ENCODE measurements at regions not wholly inside any gene's neighbourhood (a gene's known extent, or its start where the extent isn't known, plus 50 kb on each side); places are given as distances from the start of the nearest gene placed in this dataset.

DNA sequence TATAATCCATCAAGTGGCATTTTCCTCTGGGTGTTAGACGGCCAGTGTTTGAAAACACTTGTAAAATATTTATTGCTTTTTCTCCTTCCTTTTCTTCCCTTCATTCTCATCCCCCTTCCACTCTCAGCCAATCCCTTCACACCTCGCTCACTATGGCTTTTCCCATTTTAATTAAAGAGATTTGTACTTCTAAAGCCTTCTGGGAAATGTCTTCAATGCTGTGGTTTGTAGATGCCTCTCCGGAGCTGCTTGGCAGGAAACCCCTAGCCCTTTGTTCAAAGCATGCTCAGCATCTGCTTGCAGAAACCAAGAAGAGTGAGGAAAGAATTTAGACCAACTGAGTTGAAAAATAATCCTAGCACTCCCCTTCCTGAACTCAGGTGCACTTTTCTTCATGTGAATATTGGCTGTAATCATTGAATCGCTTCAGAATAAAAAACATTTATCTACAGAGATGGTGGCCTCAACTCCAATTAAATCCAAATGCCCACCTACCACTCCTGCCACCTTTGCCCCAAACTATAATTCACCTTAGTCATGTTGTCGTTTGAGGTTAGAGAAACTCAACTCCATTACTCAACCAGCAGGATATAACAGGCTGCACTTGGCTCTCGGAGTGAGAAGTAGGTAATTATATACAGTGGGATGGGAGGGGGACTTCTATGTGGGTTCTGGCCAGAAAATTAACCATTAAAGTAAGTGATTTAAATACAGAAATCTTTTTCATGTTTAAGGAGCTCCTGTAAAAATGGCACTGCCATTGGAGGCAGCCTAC lies 659.4 kb upstream of the CAMK1G start:
- DNase-seq = no peak
- H3K9me3 ChIP-seq (replicated peaks) = no peaks in the 10 kb centered on the region
- H3K4me1 ChIP-seq = peaks cover 11% of the 10 kb centered on the region
- no peaks in the 10 kb centered on the region for H3K27me3 ChIP-seq
- no peak overlapping the region for H3K4me3 ChIP-seq
- no peak overlapping the region for H3K27ac ChIP-seq
- H3K36me3 ChIP-seq = no peaks in the 10 kb centered on the region

DNA sequence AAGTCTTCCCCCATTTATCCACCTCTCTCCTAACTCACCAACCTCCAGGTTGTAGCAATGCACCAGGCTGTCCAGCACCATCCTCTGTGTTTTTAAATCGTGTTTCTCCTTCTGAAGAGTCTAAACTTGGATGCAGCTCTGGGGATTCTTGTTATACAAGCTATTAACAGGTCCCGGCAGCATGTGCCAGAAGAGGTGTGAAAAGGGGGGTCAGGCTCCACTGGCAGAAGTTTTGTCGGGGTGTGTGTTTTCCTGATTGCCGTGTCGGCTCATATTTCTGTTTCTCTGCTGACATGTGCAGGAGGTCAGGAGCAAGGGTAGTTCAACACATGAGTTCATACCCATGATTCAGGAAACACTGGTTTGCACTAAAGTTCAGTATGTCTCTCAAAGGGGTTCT lies 658.6 kb upstream of the CAMK1G start:
- H3K36me3 ChIP-seq = no peaks in the 10 kb centered on the region
- H3K4me3 ChIP-seq = no peak overlapping the region
- H3K4me1 ChIP-seq = peaks cover 14% of the 10 kb centered on the region
- no peak overlapping the region for H3K27ac ChIP-seq
- H3K27me3 ChIP-seq = no peaks in the 10 kb centered on the region
- DNase-seq = peak; percentile 26 to 42
- H3K9me3 ChIP-seq (replicated peaks) = no peaks in the 10 kb centered on the region

DNA sequence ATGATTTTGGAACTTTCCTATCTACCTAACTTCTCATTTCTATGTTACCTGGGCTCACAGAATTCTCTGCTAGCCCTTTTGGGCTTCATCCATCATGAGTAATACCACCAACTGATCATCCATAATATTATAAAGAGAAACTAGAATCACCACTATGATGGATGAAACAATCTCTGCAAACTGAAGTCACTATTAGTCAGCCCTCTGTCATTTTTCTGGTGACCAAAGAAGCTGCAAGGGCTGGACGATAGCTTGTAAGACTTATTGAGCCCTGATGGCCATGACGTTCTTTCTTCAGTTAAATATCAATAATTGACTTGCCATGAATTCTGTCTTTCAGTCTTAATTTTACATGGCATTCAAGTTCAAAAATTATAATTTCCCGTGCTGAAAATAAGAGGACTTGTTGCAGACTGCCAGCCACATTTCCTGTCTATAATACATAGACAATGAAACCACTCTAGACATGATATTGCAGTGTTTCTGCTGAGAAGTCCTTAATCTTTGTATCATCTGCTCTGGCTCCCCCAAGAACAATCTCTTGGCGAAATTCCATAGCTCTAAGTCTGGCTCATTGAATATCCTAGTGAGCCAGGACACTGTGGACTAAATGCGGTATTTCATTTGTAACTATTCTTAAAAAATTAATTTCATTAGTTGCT lies 655.0 kb upstream of the CAMK1G start:
- Histone ChIP-seq H3K4me1 (peaks cover 14% of the 10 kb centered on the region), H3K27ac (no peak overlapping the region)
- peak in 1 of 2 experiments; percentile 34 for DNase-seq

DNA sequence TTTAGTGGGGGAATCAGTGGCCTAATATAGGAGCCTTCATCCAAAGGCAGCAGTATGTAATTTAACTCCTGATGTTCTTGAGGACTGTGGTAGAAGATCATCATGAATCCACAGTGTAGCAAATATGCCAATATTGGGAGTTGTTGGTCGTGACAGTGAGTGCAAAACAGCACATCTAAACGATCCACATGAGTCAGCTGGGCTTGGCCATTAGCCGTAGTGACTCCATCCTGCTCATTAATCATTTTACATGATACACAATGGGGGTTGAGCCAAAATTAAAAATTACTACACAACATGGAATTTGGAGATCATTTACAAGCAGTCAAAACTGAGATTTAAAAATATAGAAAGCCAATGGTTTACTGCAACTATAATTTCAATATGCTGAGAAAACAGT lies 653.9 kb upstream of the CAMK1G start:
- Histone ChIP-seq H3K4me1 (peaks cover 14% of the 10 kb centered on the region), H3K27ac (no peak overlapping the region), H3K36me3 (no peaks in the 10 kb centered on the region), H3K4me3 (no peak overlapping the region), H3K9me3 (replicated peaks) (no peaks in the 10 kb centered on the region), H3K27me3 (no peaks in the 10 kb centered on the region)
- DNase-seq = no peak

More for the DNA sequence above, 655.0 kb upstream of the CAMK1G start:
- H3K36me3 ChIP-seq = no peaks in the 10 kb centered on the region
- H3K4me3 ChIP-seq = no peak overlapping the region
- H3K9me3 ChIP-seq (replicated peaks) = no peaks in the 10 kb centered on the region
- H3K27me3 ChIP-seq = no peaks in the 10 kb centered on the region

DNA sequence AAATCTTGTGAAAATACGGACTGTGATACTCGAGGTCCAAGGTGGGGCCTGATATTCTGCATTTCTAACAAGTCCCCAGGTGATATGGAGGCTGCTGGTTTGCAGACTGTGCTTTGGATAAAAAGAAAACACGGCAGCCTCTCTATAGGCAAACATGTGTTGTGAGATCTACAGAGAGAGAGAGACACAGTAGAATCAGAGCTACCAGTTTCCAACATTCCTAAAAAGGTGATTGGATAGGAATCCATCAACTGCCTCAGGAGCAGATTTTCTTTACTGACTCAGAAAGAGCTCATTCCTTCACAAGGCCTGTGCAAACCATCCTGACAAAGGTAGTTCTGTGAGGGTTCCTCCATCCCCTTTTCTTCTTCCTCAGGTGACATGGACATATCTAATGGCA lies 651.6 kb upstream of the CAMK1G start:
- Histone ChIP-seq H3K27ac (no peak overlapping the region), H3K36me3 (no peaks in the 10 kb centered on the region), H3K4me1 (peaks cover 12% of the 10 kb centered on the region), H3K9me3 (replicated peaks) (no peaks in the 10 kb centered on the region), H3K4me3 (no peak overlapping the region), H3K27me3 (no peaks in the 10 kb centered on the region)
- DNase-seq = no peak

DNA sequence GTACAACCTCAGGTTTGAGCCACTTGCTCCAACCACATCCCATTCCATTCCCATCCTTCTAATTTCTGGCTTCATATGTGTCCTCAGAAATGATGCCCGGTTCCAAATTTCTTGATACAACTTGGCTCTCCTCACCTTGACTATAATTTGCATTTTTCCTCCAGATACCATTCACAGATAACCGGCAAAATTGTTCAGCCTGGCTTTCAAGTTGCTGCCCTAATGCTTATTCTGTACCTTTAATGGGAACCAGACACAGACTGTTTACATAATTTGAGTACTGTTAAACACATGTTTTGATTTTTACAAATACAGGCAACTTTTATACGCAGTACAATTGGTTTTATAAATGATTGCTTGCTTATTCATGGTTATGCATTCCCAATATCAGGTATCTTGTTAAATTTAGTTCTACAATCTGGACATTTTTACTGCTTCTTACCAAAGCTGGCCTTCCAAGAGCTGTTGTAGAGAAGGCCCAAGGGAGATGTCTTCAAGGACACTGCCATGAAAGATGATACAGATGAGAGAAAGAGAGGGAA lies 649.5 kb upstream of the CAMK1G start:
- Histone ChIP-seq H3K36me3 (no peaks in the 10 kb centered on the region), H3K4me1 (peaks cover 14% of the 10 kb centered on the region), H3K9me3 (replicated peaks) (no peaks in the 10 kb centered on the region), H3K27me3 (no peaks in the 10 kb centered on the region), H3K4me3 (no peak overlapping the region), H3K27ac (no peak overlapping the region)
- no peak for DNase-seq

DNA sequence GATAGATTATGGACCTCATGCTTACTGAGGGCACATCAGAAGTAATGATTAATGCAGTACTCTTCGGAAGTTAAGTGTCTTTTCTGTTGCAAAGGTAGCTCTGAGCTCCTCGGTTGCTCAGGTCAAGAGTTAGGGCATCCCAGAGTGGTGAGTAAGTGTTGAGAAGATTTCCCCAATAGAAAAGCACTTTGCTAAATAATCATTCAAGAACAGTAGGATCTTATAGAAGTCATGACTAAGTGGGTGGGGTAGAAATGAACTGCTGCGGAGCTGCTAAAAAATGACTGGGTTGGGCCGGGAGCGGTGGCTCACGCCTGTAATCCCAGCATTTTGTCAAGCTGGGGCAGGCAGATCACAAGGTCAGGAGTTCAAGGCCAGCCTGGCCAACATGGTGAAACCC lies 648.6 kb upstream of the CAMK1G start:
- Histone ChIP-seq H3K4me3 (no peak overlapping the region), H3K4me1 (peaks cover 16% of the 10 kb centered on the region), H3K36me3 (no peaks in the 10 kb centered on the region), H3K27me3 (no peaks in the 10 kb centered on the region), H3K9me3 (replicated peaks) (no peaks in the 10 kb centered on the region), H3K27ac (no peak overlapping the region)
- no peak for DNase-seq

DNA sequence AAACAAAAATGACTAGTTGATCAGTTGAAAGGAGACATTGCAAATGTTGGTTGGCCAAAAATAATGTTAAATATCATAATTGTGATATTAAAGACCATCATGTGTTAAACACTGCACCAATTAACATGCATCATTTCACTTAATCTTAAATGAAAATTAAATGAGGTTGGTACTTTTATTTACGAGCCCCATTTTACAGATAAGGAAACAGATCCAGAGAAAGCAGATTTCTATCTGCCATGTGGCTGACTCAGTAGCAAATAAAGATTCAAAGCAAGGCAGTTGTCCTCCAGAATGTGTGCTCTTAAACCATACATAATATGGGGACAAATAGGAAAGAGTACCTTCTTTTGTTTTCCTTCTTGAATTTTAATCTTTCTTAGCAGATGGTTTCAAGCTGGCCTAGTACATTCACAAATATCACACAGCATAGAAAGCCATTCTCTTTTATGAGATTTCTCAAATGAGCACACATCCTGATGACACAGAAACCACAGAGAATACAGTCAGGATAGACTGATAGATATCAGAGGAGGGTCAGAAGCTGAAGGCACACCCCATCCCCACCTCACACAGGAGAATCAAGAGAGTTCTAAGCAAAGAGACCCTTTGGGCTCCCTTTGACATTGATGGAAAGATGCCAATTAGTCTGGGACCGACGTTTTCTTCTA lies 647.9 kb upstream of the CAMK1G start:
- DNase-seq = no peak
- no peaks in the 10 kb centered on the region for H3K36me3 ChIP-seq
- H3K27me3 ChIP-seq = no peaks in the 10 kb centered on the region
- H3K4me1 ChIP-seq = peaks cover 16% of the 10 kb centered on the region
- no peak overlapping the region for H3K4me3 ChIP-seq
- H3K9me3 ChIP-seq (replicated peaks) = no peaks in the 10 kb centered on the region
- H3K27ac ChIP-seq = no peak overlapping the region

DNA sequence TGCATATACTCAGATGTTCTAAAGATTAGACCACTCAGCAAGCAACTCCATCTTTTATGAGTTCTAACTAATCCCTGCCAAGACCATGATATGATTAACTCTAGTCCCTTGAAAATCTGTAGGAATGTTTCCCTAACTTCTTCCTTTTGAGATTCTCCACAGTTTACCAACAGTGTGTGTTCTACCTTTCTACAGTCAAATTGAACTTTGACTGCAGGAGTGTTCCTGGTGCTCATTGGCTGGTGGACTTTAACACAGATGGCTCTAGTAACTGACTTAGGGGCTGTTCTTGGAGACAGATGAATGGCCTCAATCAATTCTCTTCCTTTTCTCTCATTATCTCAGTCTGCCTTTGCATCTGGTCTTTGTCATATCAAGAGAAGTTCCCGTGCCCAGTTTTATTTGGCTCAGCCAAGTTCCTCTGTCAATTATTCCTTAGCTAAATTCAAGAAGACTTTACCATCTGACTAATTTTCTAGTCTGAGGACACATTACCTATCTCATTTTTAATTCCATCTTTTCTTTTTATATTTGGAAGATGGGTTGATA lies 643.9 kb upstream of the CAMK1G start:
- Histone ChIP-seq H3K9me3 (replicated peaks) (no peaks in the 10 kb centered on the region), H3K27me3 (no peaks in the 10 kb centered on the region), H3K4me1 (peaks cover 16% of the 10 kb centered on the region), H3K36me3 (no peaks in the 10 kb centered on the region), H3K4me3 (no peak overlapping the region), H3K27ac (peak overlapping the region; percentile 12; the same call in 1 of the 2 replicates)
- DNase-seq = no peak

DNA sequence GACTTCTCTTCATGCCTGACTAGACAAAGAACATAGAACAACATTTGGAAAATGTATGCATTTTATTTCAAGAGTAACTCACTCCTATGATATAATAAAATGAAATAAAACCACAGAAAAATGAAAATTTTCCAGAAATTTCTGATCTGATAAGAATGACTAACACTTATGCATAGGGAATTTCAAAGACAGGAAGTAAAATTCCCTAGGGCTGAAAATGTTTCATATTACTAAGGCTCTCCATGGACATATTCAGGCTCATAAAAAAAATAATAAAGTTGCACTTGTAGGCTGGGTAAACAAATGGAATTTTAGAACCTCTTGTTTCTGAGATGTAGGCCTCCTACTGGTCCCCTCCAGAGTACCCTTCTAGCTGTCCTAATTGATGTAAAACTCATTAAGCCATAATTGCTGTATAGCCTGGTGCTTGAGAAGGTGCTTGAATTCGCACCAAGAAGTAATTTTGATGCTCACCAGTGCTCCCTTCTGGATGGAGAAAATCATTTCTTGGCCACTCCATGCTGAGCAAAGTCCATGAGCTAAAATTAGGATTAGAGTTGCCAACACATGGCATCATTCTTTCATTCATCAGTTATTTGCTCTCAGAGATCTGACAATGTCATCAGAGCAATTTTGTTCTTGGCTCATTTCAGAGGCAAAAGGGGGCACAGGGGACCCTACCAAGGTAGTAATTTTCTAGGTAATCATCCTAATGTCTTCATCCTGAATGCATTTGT lies 641.0 kb upstream of the CAMK1G start:
- Histone ChIP-seq H3K4me1 (peaks cover 21% of the 10 kb centered on the region), H3K36me3 (no peaks in the 10 kb centered on the region), H3K9me3 (replicated peaks) (no peaks in the 10 kb centered on the region), H3K27ac (no peak overlapping the region), H3K27me3 (no peaks in the 10 kb centered on the region), H3K4me3 (no peak overlapping the region)
- DNase-seq = no peak

DNA sequence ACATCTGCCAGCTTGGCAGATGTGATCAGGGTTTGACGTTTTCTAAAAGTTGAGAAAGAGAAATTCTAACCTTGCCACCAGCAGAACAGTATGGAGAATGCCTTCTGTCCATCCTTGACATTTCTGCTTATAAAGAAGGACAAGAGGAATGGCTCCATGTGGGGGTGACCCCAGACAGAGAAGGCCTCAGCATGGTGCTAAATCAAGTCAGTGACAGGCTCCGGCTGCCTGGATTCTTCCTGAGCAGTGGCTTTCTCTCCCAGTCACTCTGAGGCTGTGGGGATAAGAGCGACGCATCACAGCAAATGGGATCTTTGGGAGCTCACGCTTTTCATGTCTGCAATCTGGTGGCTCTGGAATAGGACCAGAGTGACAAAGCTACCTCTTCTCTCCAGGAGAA lies 640.2 kb upstream of the CAMK1G start:
- H3K27me3 ChIP-seq = no peaks in the 10 kb centered on the region
- H3K27ac ChIP-seq = no peak overlapping the region
- no peak for DNase-seq
- no peak overlapping the region for H3K4me3 ChIP-seq
- no peaks in the 10 kb centered on the region for H3K36me3 ChIP-seq
- H3K9me3 ChIP-seq (replicated peaks) = no peaks in the 10 kb centered on the region
- peaks cover 14% of the 10 kb centered on the region for H3K4me1 ChIP-seq

DNA sequence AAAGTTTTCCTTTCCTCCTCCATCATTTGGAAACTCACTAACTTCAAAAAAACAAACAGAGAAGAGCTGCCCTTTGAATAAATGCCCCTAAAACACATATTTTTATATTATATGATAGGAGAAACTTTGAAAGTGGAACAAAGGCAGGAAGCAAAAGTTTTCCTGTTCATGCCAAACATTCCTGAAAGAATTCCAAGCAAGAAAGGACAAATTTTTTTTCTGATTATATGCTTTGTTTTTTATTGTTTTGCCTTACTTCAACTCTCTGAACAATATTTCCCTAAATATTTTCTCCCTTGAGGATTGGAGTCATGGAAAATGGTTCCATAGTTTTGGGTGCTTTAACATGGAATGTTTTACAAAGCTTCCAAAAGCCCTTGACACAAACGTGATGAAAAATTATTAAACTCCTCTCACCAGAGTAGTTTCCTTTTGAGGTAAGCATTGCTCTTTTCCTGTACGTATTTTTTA lies 638.5 kb upstream of the CAMK1G start:
- Histone ChIP-seq H3K9me3 (replicated peaks) (no peaks in the 10 kb centered on the region), H3K4me3 (no peak overlapping the region), H3K4me1 (peaks cover 4% of the 10 kb centered on the region), H3K27ac (no peak overlapping the region), H3K36me3 (no peaks in the 10 kb centered on the region), H3K27me3 (no peaks in the 10 kb centered on the region)
- no peak for DNase-seq

DNA sequence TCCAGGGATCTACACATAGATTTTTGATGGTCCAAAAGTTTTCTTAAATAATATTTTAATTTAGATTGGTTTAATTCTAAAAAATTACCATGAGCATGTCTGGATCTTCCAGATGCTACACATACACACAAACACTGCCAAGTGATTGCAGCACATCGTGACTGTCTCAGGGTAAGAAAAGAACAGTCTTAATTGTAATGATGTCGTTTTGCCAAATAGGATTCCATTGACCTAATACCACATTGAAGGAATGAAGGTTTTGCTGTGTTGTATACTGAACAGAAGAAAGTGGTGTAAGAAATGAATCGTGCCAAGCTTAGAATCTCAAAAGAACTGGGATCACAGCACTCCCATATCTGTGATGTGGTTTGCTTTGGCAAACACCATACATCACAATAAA lies 633.3 kb upstream of the CAMK1G start:
- peaks cover 15% of the 10 kb centered on the region for H3K4me1 ChIP-seq
- no peaks in the 10 kb centered on the region for H3K27me3 ChIP-seq
- H3K4me3 ChIP-seq = no peak overlapping the region
- no peak overlapping the region for H3K27ac ChIP-seq
- H3K36me3 ChIP-seq = no peaks in the 10 kb centered on the region
- H3K9me3 ChIP-seq (replicated peaks) = peaks cover 4% of the 10 kb centered on the region; the same call in 1 of the 2 replicates
- no peak for DNase-seq

DNA sequence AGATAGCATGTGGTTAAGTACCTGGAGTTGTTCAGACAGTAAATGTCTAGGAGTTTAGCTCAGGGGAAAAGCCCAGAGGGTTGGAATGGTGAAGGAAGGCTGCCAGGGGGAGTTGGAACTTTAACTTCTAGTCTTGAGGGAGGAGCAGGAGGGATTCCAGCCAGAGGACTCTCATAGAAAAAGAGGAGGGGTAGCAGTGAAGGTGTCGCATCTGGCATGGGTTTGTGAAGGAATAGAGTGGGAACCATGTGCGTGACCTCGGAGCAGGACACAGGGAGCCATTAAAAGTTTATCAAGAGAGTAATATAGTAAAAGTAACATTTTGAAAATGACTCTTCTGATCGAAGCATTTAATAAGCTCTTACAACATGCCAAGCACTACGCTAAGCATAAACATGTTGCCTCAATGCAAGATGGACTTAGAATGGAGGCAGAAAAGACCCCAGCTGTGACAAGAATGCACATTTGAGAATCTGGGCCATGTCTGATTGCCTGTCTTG lies 632.4 kb upstream of the CAMK1G start:
- Histone ChIP-seq H3K27ac (no peak overlapping the region), H3K4me1 (peaks cover 15% of the 10 kb centered on the region), H3K36me3 (no peaks in the 10 kb centered on the region), H3K9me3 (replicated peaks) (peaks cover 4% of the 10 kb centered on the region; the same call in 1 of the 2 replicates), H3K27me3 (no peaks in the 10 kb centered on the region), H3K4me3 (no peak overlapping the region)
- DNase-seq = no peak

Data from SJCRH30 (cell line).